Activated CD8-positive, alpha-beta T cell treated with anti-CD3 and anti-CD28 coated beads, Interleukin-2, amount 10 ng/mL, durations not matched to agents 7 days and 5 days (primary cell): ENCODE measurements at regions not wholly inside any gene's neighbourhood (a gene's known extent, or its start where the extent isn't known, plus 50 kb on each side); places are given as distances from the start of the nearest gene placed in this dataset.

Source experiments
- ATAC-seq: fragments of 150-1000 bp; cut with Tn5 transposase; one replicate; pipeline ENCODE4 v1.10.0; 2021; ENCODE audit warnings: moderate library complexity
- CTCF ChIA-PET: fragments of 350-600 bp; sonication (Branson Sonifier 250); formaldehyde crosslinking; loops from one replicate; lab custom pipeline; 2021; ENCODE audit warnings: antibody characterized with exemption; lab: Charles Lee
- POLR2A ChIA-PET: fragments of 350-600 bp; sonication (Branson Sonifier 250); formaldehyde crosslinking; loops from one replicate; lab custom pipeline; 2021; ENCODE audit warnings: antibody characterized with exemption; lab: Charles Lee
- DNase-seq: peaks from one replicate; pipeline ENCODE4 v3.0.0-alpha.2; 2020
- H3K27ac Mint-ChIP-seq: one replicate; pipeline ENCODE4 v1.8.0; 2021; ENCODE audit warnings: mild to moderate bottlenecking, mixed read lengths
- H3K27me3 Mint-ChIP-seq: one replicate; pipeline ENCODE4 v1.8.0; 2021; ENCODE audit warnings: low read depth, mixed read lengths
- H3K36me3 Mint-ChIP-seq: one replicate; pipeline ENCODE4 v1.8.0; 2021; ENCODE audit warnings: low read depth, mixed read lengths
- H3K4me1 Mint-ChIP-seq: one replicate; pipeline ENCODE4 v1.8.0; 2021; ENCODE audit warnings: low read depth, mixed read lengths
- H3K4me3 Mint-ChIP-seq: one replicate; pipeline ENCODE4 v1.8.0; 2021; ENCODE audit warnings: mild to moderate bottlenecking, mixed read lengths
- H3K9me3 Mint-ChIP-seq: one replicate; pipeline ENCODE4 v1.8.0; 2022; ENCODE audit warnings: mixed read lengths; ENCODE audit not compliant: insufficient read depth

GRCh38 chr7:45985902-45986301 lies 64.8 kb upstream of the IGFBP3 start:
- Mint-ChIP-seq H3K9me3 (no peaks in the 10 kb centered on the region), H3K4me3 (no peak overlapping the region), H3K4me1 (no peaks in the 10 kb centered on the region), H3K36me3 (no peaks in the 10 kb centered on the region), H3K27me3 (no peaks in the 10 kb centered on the region), H3K27ac (no peak overlapping the region)
- ATAC-seq (no peak), DNase-seq (no peak)
- POLR2A ChIA-PET = no interaction called here
- CTCF ChIA-PET = interaction anchor here (0.6 to 1.2 kb wide), 2 partner anchors 63 to 366 kb away, joined by 3 to 6 read pairs; no protein-coding TSS in a partner anchor

GRCh38 chr7:45984386-45985295 lies 63.6 kb upstream of the IGFBP3 start:
- H3K27me3 Mint-ChIP-seq = no peaks in the 10 kb centered on the region
- no peaks in the 10 kb centered on the region for H3K4me1 Mint-ChIP-seq
- ChIA-PET CTCF (no interaction called here), POLR2A (no interaction called here)
- no peaks in the 10 kb centered on the region for H3K9me3 Mint-ChIP-seq
- no peak overlapping the region for H3K4me3 Mint-ChIP-seq
- H3K36me3 Mint-ChIP-seq = no peaks in the 10 kb centered on the region
- ATAC-seq (no peak), DNase-seq (no peak)
- H3K27ac Mint-ChIP-seq = no peak overlapping the region

DNA sequence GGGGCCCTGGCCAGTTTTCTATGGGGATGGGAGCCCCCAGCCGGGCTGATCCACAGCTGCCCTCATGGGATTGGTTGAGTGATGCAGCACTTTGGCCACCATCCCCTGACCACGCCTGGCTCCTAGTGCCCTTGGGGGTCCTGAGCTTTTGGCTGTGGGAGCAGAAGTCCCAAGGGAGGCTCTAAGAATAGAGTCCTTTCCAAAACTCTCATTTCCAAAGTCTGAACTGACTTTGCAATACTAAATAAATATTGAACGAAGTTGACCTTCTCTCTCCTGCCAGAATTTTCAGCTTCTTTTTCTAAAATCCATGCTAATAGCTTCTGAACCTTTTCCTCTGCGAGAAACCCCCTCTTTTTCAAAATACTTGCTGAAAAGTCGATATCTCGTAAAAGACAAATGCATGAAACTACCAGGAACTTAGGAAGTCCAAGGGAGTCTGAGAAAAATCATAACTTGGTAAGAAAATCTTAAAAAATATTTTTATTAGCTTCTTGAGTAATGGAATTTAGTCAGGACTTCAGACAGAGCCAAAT lies 62.7 kb upstream of the IGFBP3 start:
- no peak overlapping the region for H3K4me3 Mint-ChIP-seq
- H3K27me3 Mint-ChIP-seq = no peaks in the 10 kb centered on the region
- ChIA-PET CTCF (no interaction called here), POLR2A (no interaction called here)
- DNase-seq (no peak), ATAC-seq (no peak)
- no peaks in the 10 kb centered on the region for H3K9me3 Mint-ChIP-seq
- no peaks in the 10 kb centered on the region for H3K4me1 Mint-ChIP-seq
- H3K27ac Mint-ChIP-seq = no peak overlapping the region
- no peaks in the 10 kb centered on the region for H3K36me3 Mint-ChIP-seq

- CTCF ChIA-PET = no interaction called here
- Mint-ChIP-seq H3K9me3 (no peaks in the 10 kb centered on the region), H3K27ac (no peak overlapping the region), H3K27me3 (no peaks in the 10 kb centered on the region), H3K4me1 (peaks cover 1% of the 10 kb centered on the region), H3K4me3 (no peak overlapping the region), H3K36me3 (no peaks in the 10 kb centered on the region)
- no peak for ATAC-seq
- DNase-seq = no peak
- POLR2A ChIA-PET = no interaction called here
Measured at GRCh38 chr7:45982907-45983719, 62.0 kb upstream of the IGFBP3 start.

DNA sequence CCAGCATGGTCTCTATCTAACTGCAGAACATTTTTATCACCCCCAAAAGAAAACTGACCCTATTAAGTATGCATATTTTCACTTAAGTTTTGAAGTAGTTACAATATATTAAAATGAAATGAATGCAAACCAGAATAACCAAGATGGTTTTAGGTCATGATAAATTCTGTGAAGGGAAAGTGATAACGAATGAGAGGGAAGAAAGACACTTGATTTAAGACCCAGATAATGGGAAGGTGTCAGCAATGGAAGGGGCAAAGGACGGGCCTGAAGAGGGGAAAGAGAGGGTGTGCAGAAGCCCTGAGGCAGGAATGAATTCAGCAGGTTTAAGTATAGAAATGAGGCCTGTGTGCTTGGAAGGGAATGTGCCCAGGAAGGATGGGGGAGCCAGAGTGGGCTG lies 61.1 kb upstream of the IGFBP3 start:
- Mint-ChIP-seq H3K36me3 (no peaks in the 10 kb centered on the region), H3K4me1 (peaks cover 1% of the 10 kb centered on the region), H3K4me3 (no peak overlapping the region), H3K27me3 (no peaks in the 10 kb centered on the region), H3K27ac (no peak overlapping the region), H3K9me3 (no peaks in the 10 kb centered on the region)
- no peak for ATAC-seq
- ChIA-PET CTCF (no interaction called here), POLR2A (no interaction called here)
- DNase-seq = no peak

DNA sequence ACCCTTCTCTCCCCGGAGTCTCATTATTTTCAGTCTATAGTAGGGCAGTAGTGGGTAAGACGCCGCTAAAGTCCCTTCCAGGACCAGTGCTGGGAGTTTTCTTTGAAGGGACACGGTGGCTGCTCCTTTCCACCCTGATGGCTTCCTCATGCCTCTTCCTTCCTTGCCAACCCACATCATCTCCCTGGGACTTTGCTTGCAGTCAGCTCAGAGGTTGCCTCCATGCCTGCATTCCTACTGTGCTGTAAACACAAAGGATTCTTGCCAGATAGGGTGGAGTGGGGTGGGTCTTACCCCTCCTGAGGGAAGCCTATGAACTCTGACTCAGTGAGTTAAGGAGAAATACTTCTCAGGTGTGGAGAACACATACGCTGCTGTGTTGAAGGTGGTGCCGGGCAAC lies 59.9 kb upstream of the IGFBP3 start:
- Mint-ChIP-seq H3K9me3 (no peaks in the 10 kb centered on the region), H3K27ac (no peak overlapping the region), H3K4me3 (no peak overlapping the region), H3K4me1 (peaks cover 1% of the 10 kb centered on the region), H3K27me3 (no peaks in the 10 kb centered on the region), H3K36me3 (no peaks in the 10 kb centered on the region)
- ATAC-seq (no peak), DNase-seq (no peak)
- ChIA-PET CTCF (no interaction called here), POLR2A (no interaction called here)

DNA sequence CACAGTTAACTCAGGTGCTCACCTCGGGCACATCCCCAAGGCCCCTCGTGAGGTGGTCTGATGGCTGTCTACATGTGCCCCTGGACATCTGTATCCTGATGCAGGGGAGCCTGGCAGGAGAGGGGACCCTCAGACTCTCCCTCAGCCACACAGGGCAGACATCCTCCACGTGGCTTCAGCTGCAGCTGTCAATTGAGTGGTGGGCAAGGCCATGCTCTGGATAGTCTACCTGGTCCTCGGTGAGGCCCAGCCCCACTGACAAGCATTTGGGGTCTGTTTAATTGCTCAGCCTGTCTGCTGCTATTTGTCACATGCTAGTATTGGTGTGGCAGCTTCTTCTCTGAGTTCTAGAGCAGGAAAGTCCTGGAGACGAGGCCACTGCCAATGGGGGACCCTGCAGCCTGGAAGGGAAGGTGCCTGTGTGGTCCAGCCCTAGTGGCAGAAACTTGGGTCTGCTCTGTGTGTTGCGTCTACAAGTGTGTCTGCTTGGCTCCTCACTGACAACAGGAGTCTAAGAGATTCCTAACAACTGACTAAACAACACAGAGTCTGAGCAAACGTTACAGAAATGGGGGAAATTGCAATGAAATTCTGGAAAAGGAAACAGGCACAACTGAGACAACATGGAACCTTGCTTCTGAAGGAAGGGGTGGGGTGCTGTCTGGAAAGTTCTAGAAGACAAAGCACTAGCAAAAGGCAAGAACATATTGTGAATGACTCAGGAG lies 59.3 kb upstream of the IGFBP3 start:
- Mint-ChIP-seq H3K4me1 (peaks cover 1% of the 10 kb centered on the region), H3K4me3 (no peak overlapping the region), H3K27ac (no peak overlapping the region), H3K27me3 (no peaks in the 10 kb centered on the region), H3K9me3 (no peaks in the 10 kb centered on the region), H3K36me3 (no peaks in the 10 kb centered on the region)
- DNase-seq (no peak), ATAC-seq (no peak)
- POLR2A ChIA-PET = no interaction called here
- CTCF ChIA-PET = interaction anchor here (1.0 kb wide), 1 partner anchor 89 kb away, joined by 5 read pairs; no protein-coding TSS in a partner anchor

- peaks cover 1% of the 10 kb centered on the region for H3K4me1 Mint-ChIP-seq
Measured at GRCh38 chr7:45979275-45980180, 58.5 kb upstream of the IGFBP3 start.

DNA sequence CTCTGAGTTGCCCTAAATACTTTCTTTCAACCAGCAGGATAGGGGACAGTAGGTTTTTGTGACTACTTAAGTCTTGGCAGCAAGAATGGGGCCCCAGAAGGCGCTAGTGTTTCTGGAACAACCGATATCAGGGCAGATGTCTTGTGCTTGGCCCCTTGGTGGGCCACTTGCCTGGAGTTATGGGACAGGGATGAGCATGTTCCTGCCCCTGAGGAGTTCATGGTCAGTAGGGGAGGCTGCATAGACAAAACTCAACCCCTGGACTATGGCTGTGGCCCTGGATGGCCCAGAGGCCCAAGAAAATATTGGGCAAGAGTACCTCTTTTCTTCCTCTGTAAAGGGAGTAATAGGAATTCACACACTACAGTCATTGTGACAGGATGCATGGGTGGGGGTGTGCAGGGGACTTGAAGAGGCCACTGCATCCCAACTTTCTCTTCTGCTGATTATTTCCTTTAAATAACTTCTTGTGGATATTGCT lies 57.7 kb upstream of the IGFBP3 start:
- ATAC-seq (no peak), DNase-seq (no peak)
- H3K27me3 Mint-ChIP-seq = no peaks in the 10 kb centered on the region
- no peak overlapping the region for H3K27ac Mint-ChIP-seq
- ChIA-PET POLR2A (no interaction called here), CTCF (no interaction called here)
- no peaks in the 10 kb centered on the region for H3K36me3 Mint-ChIP-seq
- no peaks in the 10 kb centered on the region for H3K9me3 Mint-ChIP-seq
- H3K4me3 Mint-ChIP-seq = no peak overlapping the region
- H3K4me1 Mint-ChIP-seq = peaks cover 1% of the 10 kb centered on the region

More at GRCh38 chr7:45979275-45980180, 58.5 kb upstream of the IGFBP3 start:
- Mint-ChIP-seq H3K27me3 (no peaks in the 10 kb centered on the region), H3K36me3 (no peaks in the 10 kb centered on the region), H3K27ac (no peak overlapping the region), H3K9me3 (no peaks in the 10 kb centered on the region), H3K4me3 (no peak overlapping the region)
- ATAC-seq = no peak
- ChIA-PET POLR2A (no interaction called here), CTCF (interaction anchor here (1.0 kb wide), 1 partner anchor 89 kb away, joined by 5 read pairs; no protein-coding TSS in a partner anchor)
- no peak for DNase-seq

GRCh38 chr7:45978010-45978681 lies 57.1 kb upstream of the IGFBP3 start:
- H3K27me3 Mint-ChIP-seq = no peaks in the 10 kb centered on the region
- DNase-seq = no peak
- H3K4me1 Mint-ChIP-seq = peaks cover 2% of the 10 kb centered on the region
- no peak overlapping the region for H3K4me3 Mint-ChIP-seq
- no peaks in the 10 kb centered on the region for H3K36me3 Mint-ChIP-seq
- no peak for ATAC-seq
- no peak overlapping the region for H3K27ac Mint-ChIP-seq
- POLR2A ChIA-PET = no interaction called here
- no peaks in the 10 kb centered on the region for H3K9me3 Mint-ChIP-seq
- CTCF ChIA-PET = no interaction called here
